ENCODE measurements at regions not wholly inside any gene's neighbourhood (a gene's known extent, or its start where the extent isn't known, plus 50 kb on each side); places are given as distances from the start of the nearest gene placed in this dataset.

GRCh38 chr4:116788723-116789122 is 296.7 kb downstream of the TRAM1L1 start:
- no peak for DNase-seq
- Histone ChIP-seq H3K4me3 (no peak overlapping the region), H3K27me3 (no peaks in the 10 kb centered on the region), H3K4me1 (no peaks in the 10 kb centered on the region), H3K9me3 (no peaks in the 10 kb centered on the region), H3K27ac (no peak overlapping the region), H3K36me3 (no peaks in the 10 kb centered on the region)
- intact Hi-C loops (cut with DNase I; ENCODE audit: low total_unique reads), result no loop called here
- in situ Hi-C loops (cut with MboI; ENCODE audit: low pct_ligation_motif_present in 1 of 4, low pct_unique_long_range_greater_than_20kb in 1 of 4, low sequenced_read_pairs in 3 of 4), result no loop called here
- WGBS, 2 donors (ENCODE audit: low coverage in 1 of 2), result 76 to 92% methylated on average over 2 of the region's 2 CpGs
- TF ChIP-seq EP300 (IDR thresholded peaks at IDR 0.05; ENCODE audit: low read depth), result no peak
- no peak for TF ChIP-seq POLR2AphosphoS5 (IDR thresholded peaks at IDR 0.05)
- TF ChIP-seq CTCF (IDR thresholded peaks at IDR 0.05), result no peak
- TF ChIP-seq POLR2A (IDR thresholded peaks at IDR 0.05), result no peak

- Histone ChIP-seq H3K27ac (no peak overlapping the region), H3K27me3 (no peaks in the 10 kb centered on the region), H3K4me1 (no peaks in the 10 kb centered on the region), H3K9me3 (no peaks in the 10 kb centered on the region), H3K36me3 (no peaks in the 10 kb centered on the region), H3K4me3 (no peak overlapping the region)
- TF ChIP-seq CTCF (IDR thresholded peaks at IDR 0.05) (no peak), EP300 (IDR thresholded peaks at IDR 0.05; ENCODE audit: low read depth) (no peak), POLR2AphosphoS5 (IDR thresholded peaks at IDR 0.05) (no peak), POLR2A (IDR thresholded peaks at IDR 0.05) (no peak)
- DNase-seq, result no peak
- in situ Hi-C loops (cut with MboI; ENCODE audit: low pct_ligation_motif_present in 1 of 4, low pct_unique_long_range_greater_than_20kb in 1 of 4, low sequenced_read_pairs in 3 of 4), result no loop called here
- WGBS, 2 donors (ENCODE audit: low coverage in 1 of 2), result 63 to 73% methylated on average over 1 of the region's 1 CpG
- intact Hi-C loops (cut with DNase I; ENCODE audit: low total_unique reads), result no loop called here
Measured at GRCh38 chr4:116755051-116755450, 330.3 kb downstream of the TRAM1L1 start.

- no peak overlapping the region for H3K4me3 ChIP-seq
- H3K27ac ChIP-seq, result no peak overlapping the region
- intact Hi-C loops (cut with DNase I; ENCODE audit: low total_unique reads), result no loop called here
- in situ Hi-C loops (cut with MboI; ENCODE audit: low pct_ligation_motif_present in 1 of 4, low pct_unique_long_range_greater_than_20kb in 1 of 4, low sequenced_read_pairs in 3 of 4), result no loop called here
- no peak for DNase-seq
- H3K36me3 ChIP-seq, result no peaks in the 10 kb centered on the region
- H3K4me1 ChIP-seq, result no peaks in the 10 kb centered on the region
- no peak for TF ChIP-seq POLR2A (IDR thresholded peaks at IDR 0.05)
- no peak for TF ChIP-seq EP300 (IDR thresholded peaks at IDR 0.05; ENCODE audit: low read depth)
- no peak for TF ChIP-seq CTCF (IDR thresholded peaks at IDR 0.05)
- TF ChIP-seq POLR2AphosphoS5 (IDR thresholded peaks at IDR 0.05), result no peak
- no peaks in the 10 kb centered on the region for H3K27me3 ChIP-seq
- no peaks in the 10 kb centered on the region for H3K9me3 ChIP-seq
- WGBS, 2 donors (ENCODE audit: low coverage in 1 of 2), result 38 to 44% methylated on average over 2 of the region's 2 CpGs
Measured at GRCh38 chr4:116752027-116752426, 333.3 kb downstream of the TRAM1L1 start.

- in situ Hi-C loops (cut with MboI; ENCODE audit: low pct_ligation_motif_present in 1 of 4, low pct_unique_long_range_greater_than_20kb in 1 of 4, low sequenced_read_pairs in 3 of 4), result no loop called here
- H3K36me3 ChIP-seq, result no peaks in the 10 kb centered on the region
- H3K27ac ChIP-seq, result no peak overlapping the region
- no peaks in the 10 kb centered on the region for H3K9me3 ChIP-seq
- no peaks in the 10 kb centered on the region for H3K27me3 ChIP-seq
- DNase-seq, result no peak
- H3K4me3 ChIP-seq, result no peak overlapping the region
- no peaks in the 10 kb centered on the region for H3K4me1 ChIP-seq
- 91% methylated on average over 1 of the region's 1 CpG for WGBS, 2 donors (ENCODE audit: low coverage in 1 of 2)
- intact Hi-C loops (cut with DNase I; ENCODE audit: low total_unique reads), result no loop called here
- TF ChIP-seq POLR2A (IDR thresholded peaks at IDR 0.05), result no peak
- no peak for TF ChIP-seq EP300 (IDR thresholded peaks at IDR 0.05; ENCODE audit: low read depth)
- no peak for TF ChIP-seq CTCF (IDR thresholded peaks at IDR 0.05)
- TF ChIP-seq POLR2AphosphoS5 (IDR thresholded peaks at IDR 0.05), result no peak
Measured at GRCh38 chr4:116736756-116737155, 348.6 kb downstream of the TRAM1L1 start.

Data from transverse colon (tissue), 4 donors.